ENCODE measurements at regions not wholly inside any gene's neighbourhood (a gene's known extent, or its start where the extent isn't known, plus 50 kb on each side); places are given as distances from the start of the nearest gene placed in this dataset.

DNA sequence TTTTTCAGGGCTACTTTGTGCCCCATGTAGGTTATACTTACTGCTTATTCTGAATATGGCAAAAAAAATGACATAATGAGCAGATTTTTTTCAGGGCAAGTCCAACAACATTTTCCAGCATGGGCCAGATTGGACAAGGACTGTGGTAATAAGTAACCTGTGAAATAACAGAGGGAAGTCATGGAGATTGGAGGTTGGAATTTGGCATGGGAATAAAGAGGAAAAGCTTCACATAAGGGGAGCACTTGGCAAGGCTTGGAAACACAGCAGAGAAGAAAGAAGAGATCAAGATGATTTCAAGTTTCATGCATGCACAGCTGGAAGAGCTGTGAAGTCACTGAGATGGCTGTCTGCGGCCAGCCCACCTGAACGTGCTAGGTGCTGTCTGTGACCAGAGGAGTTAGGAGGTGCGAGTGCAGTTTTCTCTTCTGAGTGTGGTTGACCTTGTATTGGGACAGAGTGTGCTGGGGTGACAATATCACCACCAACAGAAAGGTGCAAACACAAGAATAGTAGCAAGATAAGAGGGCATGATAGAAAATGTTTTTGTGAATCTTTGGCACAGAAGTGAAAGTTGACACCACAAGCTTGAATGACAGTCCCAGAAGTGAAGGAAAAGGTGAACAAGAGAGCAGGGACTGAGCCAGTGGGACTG is 71.1 kb upstream of the DSC1 start:
- no peak; the same call in 2 of the 3 replicates for ATAC-seq
- DNase-seq (ENCODE audit: low spot score) = no peak
- Histone ChIP-seq H3K79me2 (replicated peaks; ENCODE audit: insufficient read depth) (no peaks in the 10 kb centered on the region), H3K9me2 (ENCODE audit: insufficient read depth) (no peaks in the 10 kb centered on the region), H3K27ac (ENCODE audit: low read depth) (no peak overlapping the region), H3K36me3 (ENCODE audit: insufficient read depth) (no peaks in the 10 kb centered on the region), H4K20me1 (replicated peaks; ENCODE audit: insufficient read depth) (no peaks in the 10 kb centered on the region), H3K4me3 (no peak overlapping the region), H3K27me3 (ENCODE audit: insufficient read depth) (no peaks in the 10 kb centered on the region), H3K4me1 (ENCODE audit: insufficient read depth) (no peaks in the 10 kb centered on the region), H2AFZ (peak overlapping the region; percentile 72), H3F3A (replicated peaks; ENCODE audit: low read depth) (no peaks in the 10 kb centered on the region), H3K4me2 (no peak overlapping the region)
- Mint-ChIP-seq H3K9me3 (no peaks in the 10 kb centered on the region), H3K4me3 (no peak overlapping the region), H3K27me3 (ENCODE audit: insufficient read depth, low read depth, poor library complexity) (peaks cover 5% of the 10 kb centered on the region), H3K36me3 (ENCODE audit: low read depth) (no peaks in the 10 kb centered on the region), H3K27ac (no peak overlapping the region), H3K4me1 (peaks cover 7% of the 10 kb centered on the region)
- TF ChIP-seq CREB1 (CRISPR knock-in tag; IDR thresholded peaks at IDR 0.05; ENCODE audit: low read depth) = no peak
- TF ChIP-seq ZNF462 (CRISPR knock-in tag; IDR thresholded peaks at IDR 0.05) = no peak
- TF ChIP-seq CTCF (conservative IDR thresholded peaks at IDR 0.05; ENCODE audit: low read depth in 2 of 2) = no peak
- no peak for TF ChIP-seq JUNB (IDR thresholded peaks at IDR 0.05; ENCODE audit: unreplicated experiment)
- no peak for TF ChIP-seq EZH2 (IDR thresholded peaks at IDR 0.05; ENCODE audit: low read depth, unreplicated experiment)
- TF ChIP-seq, protein P1, sequence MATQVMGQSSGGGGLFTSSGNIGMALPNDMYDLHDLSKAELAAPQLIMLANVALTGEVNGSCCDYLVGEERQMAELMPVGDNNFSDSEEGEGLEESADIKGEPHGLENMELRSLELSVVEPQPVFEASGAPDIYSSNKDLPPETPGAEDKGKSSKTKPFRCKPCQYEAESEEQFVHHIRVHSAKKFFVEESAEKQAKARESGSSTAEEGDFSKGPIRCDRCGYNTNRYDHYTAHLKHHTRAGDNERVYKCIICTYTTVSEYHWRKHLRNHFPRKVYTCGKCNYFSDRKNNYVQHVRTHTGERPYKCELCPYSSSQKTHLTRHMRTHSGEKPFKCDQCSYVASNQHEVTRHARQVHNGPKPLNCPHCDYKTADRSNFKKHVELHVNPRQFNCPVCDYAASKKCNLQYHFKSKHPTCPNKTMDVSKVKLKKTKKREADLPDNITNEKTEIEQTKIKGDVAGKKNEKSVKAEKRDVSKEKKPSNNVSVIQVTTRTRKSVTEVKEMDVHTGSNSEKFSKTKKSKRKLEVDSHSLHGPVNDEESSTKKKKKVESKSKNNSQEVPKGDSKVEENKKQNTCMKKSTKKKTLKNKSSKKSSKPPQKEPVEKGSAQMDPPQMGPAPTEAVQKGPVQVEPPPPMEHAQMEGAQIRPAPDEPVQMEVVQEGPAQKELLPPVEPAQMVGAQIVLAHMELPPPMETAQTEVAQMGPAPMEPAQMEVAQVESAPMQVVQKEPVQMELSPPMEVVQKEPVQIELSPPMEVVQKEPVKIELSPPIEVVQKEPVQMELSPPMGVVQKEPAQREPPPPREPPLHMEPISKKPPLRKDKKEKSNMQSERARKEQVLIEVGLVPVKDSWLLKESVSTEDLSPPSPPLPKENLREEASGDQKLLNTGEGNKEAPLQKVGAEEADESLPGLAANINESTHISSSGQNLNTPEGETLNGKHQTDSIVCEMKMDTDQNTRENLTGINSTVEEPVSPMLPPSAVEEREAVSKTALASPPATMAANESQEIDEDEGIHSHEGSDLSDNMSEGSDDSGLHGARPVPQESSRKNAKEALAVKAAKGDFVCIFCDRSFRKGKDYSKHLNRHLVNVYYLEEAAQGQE (IDR thresholded peaks at IDR 0.05; ENCODE audit: unreplicated experiment) = no peak
- TF ChIP-seq ZNF114 (CRISPR knock-in tag; IDR thresholded peaks at IDR 0.05) = no peak
- TF ChIP-seq STAT1 (IDR thresholded peaks at IDR 0.05; ENCODE audit: unreplicated experiment) = no peak
- TF ChIP-seq EZH2phosphoT487 (IDR thresholded peaks at IDR 0.05; ENCODE audit: unreplicated experiment) = no peak
- TF ChIP-seq NANOG (IDR thresholded peaks at IDR 0.05; ENCODE audit: borderline replicate concordance) = no peak
- no peak for TF ChIP-seq ZNF331 (CRISPR knock-in tag; IDR thresholded peaks at IDR 0.05; ENCODE audit: low read depth)
- TF ChIP-seq, protein P2, sequence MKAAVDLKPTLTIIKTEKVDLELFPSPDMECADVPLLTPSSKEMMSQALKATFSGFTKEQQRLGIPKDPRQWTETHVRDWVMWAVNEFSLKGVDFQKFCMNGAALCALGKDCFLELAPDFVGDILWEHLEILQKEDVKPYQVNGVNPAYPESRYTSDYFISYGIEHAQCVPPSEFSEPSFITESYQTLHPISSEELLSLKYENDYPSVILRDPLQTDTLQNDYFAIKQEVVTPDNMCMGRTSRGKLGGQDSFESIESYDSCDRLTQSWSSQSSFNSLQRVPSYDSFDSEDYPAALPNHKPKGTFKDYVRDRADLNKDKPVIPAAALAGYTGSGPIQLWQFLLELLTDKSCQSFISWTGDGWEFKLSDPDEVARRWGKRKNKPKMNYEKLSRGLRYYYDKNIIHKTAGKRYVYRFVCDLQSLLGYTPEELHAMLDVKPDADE (IDR thresholded peaks at IDR 0.05) = no peak
- TF ChIP-seq POLR2AphosphoS5 (IDR thresholded peaks at IDR 0.05; ENCODE audit: low read depth) = no peak
